ENCODE measurements at regions not wholly inside any gene's neighbourhood (a gene's known extent, or its start where the extent isn't known, plus 50 kb on each side); places are given as distances from the start of the nearest gene placed in this dataset.
"Not testable (repeated sequence)": the region's sequence is repeated elsewhere in the genome, so short reads cannot be mapped to it uniquely, and the experiment has no call there.

- no peak for DNase-seq
Observed at GRCh38 chr3:166637984-166638530, 742.0 kb downstream of the ZBBX start.

- no peak for DNase-seq
Observed at GRCh38 chr3:166634091-166634746, 745.9 kb downstream of the ZBBX start.

DNA sequence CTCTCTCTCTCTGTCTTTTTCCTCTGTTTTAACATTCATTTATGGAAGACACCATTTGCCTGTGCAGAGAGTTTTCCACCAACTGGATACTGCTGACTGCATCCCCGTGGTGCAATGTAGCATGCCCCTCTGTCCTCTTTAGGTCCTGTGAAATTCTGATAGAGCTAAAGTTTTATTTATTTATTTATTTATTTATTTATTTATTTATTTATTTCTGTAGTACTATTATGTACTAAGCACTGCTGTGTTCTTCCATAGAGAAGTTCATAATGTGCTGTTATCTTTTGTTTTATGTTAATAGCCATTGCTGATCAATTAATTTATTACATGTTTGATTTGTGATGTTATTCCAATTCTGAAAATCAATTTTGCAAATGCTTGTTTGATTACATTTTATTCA, 749.9 kb downstream of the ZBBX start:
- no peak for DNase-seq

- DNase-seq, result no peak
Observed at GRCh38 chr3:166613365-166613764, 766.7 kb downstream of the ZBBX start.

GRCh38 chr3:166612761-166613160, 767.3 kb downstream of the ZBBX start:
- DNase-seq, result not testable (repeated sequence)

- DNase-seq, result no peak
Observed at GRCh38 chr3:166607933-166608521, 770.8 kb upstream of the BCHE start.

DNA sequence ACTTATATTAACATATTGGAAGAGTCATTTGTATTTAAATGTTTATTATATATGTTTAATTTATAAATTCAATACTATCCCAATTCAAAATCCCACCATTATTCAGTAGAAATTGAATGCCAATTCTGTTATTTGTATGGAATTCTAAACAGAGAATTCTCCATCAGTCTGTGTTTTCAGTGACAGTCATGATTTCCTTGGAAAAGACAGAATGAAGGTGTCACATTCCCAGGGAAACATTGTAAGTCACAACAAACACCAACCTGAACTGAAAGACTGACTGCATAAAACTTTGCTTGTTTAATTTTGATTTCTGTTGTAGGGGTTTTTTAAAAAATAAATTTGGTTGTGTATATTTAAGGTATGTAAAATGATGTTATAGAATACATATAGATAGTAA, 769.8 kb upstream of the BCHE start:
- DNase-seq, result no peak

- no peak for DNase-seq
Observed at GRCh38 chr3:166593776-166594175, 756.6 kb upstream of the BCHE start.

- DNase-seq, result no peak
Observed at GRCh38 chr3:166582236-166582635, 745.0 kb upstream of the BCHE start.

DNA sequence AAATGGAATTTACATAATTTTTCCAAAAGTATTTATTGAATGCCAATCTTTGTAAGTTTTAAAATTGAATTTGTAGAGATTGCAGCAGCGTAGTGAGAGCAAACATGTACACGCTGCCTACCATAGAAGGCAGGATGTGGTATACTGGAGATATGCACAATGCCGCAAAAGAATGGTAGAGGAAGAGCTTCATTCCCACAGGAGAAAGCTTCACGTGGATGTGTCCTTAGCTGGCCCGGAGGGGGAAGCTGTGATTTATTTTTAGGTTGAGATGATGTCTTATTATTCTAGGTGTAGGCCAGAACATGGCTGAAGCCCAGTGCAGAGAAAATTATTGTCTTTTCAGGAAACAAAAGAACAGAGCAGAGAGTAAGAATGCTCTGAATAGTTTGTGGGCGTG, 743.3 kb upstream of the BCHE start:
- no peak for DNase-seq

GRCh38 chr3:166575161-166575560, 737.9 kb upstream of the BCHE start:
- no peak for DNase-seq

GRCh38 chr3:166571686-166572085, 734.5 kb upstream of the BCHE start:
- not testable (repeated sequence) for DNase-seq

- DNase-seq, result no peak
Observed at GRCh38 chr3:166570102-166570501, 732.9 kb upstream of the BCHE start.

- DNase-seq, result no peak
Observed at GRCh38 chr3:166569589-166569988, 732.4 kb upstream of the BCHE start.

GRCh38 chr3:166560253-166560652, 723.0 kb upstream of the BCHE start:
- no peak for DNase-seq

- no peak for DNase-seq
Observed at GRCh38 chr3:166556955-166557354, 719.7 kb upstream of the BCHE start.

DNA sequence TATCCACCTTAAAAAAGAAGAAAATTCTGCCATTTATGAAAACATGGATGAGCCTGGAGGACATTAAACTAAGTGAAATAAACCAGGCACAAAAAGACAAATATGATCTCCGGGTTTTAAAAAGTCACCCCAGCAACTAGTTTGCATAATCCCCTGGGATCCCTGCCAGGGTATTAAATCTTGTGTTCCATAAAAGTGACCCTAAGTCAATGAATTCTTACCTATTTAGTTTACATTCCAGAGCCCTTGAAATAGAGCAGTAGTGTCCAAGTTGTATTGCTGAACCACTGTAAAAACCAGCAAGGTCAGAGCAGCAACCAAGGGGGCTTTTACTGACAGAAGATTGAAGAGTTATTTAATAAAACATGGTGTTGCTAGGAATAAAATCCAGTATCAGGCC, 716.8 kb upstream of the BCHE start:
- no peak for DNase-seq

DNA sequence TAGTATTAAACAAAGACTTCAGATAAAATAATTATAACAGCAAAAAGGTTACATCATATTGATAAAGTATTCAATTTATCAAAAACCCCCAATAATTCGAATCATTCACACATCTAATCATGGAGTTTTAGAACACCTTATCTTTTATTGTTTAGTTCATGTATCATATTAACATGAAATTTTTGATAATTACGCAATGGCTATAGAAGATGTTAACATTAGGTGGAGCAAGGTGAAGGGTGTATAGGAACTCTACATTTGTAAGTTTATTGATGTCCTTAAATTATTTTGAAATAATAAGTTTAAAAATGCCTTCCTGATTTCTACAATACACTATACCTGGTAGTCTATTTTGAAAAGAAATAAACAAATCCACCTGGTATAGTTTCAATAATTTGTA, 696.5 kb upstream of the BCHE start:
- DNase-seq, result no peak

GRCh38 chr3:166531730-166532129, 694.5 kb upstream of the BCHE start:
- no peak for DNase-seq

GRCh38 chr3:166527325-166527724, 690.1 kb upstream of the BCHE start:
- DNase-seq, result no peak

GRCh38 chr3:166526881-166527280, 689.7 kb upstream of the BCHE start:
- no peak for DNase-seq

DNA sequence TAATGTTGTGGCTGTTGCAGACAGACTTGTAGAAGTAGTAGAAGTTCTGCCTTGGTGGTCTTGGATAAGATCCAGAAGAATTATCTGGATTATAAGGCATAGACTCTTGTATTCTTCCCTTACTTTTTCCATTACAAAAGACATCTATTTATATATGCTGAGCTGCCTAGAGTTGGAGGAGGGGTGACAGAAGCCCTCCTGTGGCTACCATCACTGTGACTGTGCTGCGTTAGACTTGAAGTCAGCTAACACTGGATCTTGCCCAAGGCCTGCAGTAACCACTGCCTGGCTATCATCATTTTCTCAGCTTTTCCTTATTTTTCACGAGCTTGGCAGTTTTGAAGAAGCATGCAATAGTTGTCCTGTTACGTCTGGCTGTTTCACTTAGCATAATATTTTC, 684.8 kb upstream of the BCHE start:
- DNase-seq, result no peak

DNA sequence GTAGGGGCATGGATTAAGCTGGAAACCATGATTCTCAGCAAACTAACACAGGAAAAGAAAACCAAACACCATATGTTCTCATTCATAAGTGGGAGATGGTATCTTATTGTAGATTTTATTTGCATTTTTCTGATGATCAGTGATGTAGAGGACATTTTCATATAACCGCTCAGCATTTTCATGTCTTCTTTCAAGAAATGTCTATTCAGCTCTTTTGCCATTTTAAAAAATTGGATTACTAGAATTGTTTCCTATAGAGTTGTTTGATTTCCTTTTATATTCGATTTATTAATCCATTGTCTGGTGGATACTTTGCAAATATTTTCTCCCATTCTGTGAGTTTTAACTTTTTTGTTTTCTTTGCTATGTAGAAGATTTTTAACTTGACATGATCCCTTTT, 682.2 kb upstream of the BCHE start:
- DNase-seq, result no peak

DNA sequence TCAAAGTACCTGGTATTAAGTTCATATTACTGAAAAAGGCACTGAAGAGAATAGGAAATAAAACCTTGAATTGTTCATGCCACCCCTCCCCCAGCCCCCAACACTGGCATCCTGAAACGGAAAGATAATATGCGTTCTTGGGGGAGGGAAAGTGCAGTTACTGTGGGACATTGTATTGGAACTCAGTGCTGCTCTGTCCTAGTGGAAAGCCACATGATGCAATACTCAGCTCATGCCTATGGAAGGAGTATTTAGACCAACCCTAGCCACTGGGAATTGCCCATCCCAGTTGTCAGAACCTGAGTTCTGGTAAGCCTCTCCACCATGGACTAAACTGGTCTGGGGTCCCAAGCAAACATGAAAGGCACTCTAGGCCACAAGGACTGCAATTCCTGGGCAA, 680.8 kb upstream of the BCHE start:
- no peak for DNase-seq

GRCh38 chr3:166510382-166510781, 673.2 kb upstream of the BCHE start:
- DNase-seq, result no peak
